ENCODE measurements at regions not wholly inside any gene's neighbourhood (a gene's known extent, or its start where the extent isn't known, plus 50 kb on each side); places are given as distances from the start of the nearest gene placed in this dataset.

DNA sequence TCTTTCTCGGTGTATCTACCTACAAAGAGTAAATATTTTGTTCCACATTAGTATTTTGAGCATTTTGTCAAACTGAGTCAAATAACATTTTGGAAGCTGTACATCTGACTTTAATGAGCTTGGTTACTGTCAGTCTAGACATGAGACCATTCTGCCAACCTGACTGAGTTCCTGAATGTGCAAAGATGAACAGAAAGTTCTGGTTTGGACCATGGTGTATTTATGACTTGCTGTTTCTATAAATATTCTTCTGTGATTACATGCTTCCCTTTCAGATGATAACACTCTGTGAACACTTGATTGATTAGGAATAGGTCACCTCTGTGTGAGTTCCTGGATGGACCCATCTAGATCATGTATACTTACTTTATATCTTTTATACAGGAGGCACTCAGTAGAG is 827.8 kb downstream of the VRK1 start:
- ChIA-PET POLR2A (no interaction called here), CTCF (no interaction called here)
- Mint-ChIP-seq H3K4me3 (no peak overlapping the region), H3K9me3 (peaks cover 2% of the 10 kb centered on the region), H3K36me3 (ENCODE audit: low read depth) (peaks cover 10% of the 10 kb centered on the region), H3K4me1 (peaks cover 18% of the 10 kb centered on the region), H3K27ac (no peak overlapping the region), H3K27me3 (peaks cover 2% of the 10 kb centered on the region)
- DNase-seq = no peak

DNA sequence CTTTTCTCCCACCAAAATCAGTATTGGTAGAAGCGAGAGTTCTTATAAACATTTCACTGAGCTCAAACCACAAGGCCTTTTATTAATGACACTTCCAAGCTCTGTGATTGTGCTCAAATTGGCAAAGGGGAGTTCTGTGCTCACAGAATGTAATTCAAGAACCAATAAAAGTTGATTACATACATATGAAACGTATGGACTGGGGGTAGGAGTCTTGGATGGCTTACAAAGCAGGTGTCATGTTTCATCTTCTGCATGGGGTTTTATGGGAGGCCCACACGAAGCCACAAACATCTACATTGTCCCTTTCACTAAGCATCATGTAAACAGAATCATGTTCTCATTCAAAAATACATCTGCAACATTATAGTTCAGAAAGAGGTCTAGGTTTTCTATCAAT is 828.3 kb downstream of the VRK1 start:
- CTCF ChIA-PET = no interaction called here
- no peak overlapping the region for H3K4me3 Mint-ChIP-seq
- DNase-seq = no peak

DNA sequence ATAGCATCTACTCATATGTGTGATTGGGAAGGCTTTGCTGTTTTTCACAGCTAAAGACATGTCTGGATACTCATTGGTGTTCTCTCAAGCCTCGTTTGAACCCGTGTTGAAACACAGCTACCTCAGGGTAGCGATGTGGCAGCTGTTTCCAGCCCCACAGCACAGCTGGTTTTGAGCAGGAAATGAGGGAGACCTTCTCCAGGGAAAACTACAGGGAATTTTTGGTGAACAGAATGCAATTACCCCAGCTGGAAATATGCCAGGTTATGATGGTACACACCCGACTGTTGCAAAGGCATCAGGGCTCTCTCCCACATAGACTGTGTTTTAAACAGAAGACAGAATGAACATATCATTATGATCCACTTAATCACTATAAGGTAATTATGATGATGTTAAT is 828.9 kb downstream of the VRK1 start:
- ChIA-PET POLR2A (interaction anchor here (0.8 kb wide), 1 partner anchor 23 kb away, joined by 4 read pairs; no protein-coding TSS in a partner anchor), CTCF (no interaction called here)
- DNase-seq = no peak
- Mint-ChIP-seq H3K27ac (no peak overlapping the region), H3K4me1 (peaks cover 7% of the 10 kb centered on the region), H3K4me3 (no peak overlapping the region), H3K27me3 (peaks cover 2% of the 10 kb centered on the region), H3K36me3 (ENCODE audit: low read depth) (peaks cover 9% of the 10 kb centered on the region), H3K9me3 (peaks cover 2% of the 10 kb centered on the region)

More for the DNA sequence above, 828.3 kb downstream of the VRK1 start:
- Mint-ChIP-seq H3K4me1 (peaks cover 13% of the 10 kb centered on the region), H3K36me3 (ENCODE audit: low read depth) (peaks cover 10% of the 10 kb centered on the region), H3K27me3 (peaks cover 2% of the 10 kb centered on the region), H3K27ac (no peak overlapping the region), H3K9me3 (peaks cover 2% of the 10 kb centered on the region)
- POLR2A ChIA-PET = interaction anchor here (0.8 kb wide), 1 partner anchor 22 kb away, joined by 4 read pairs; no protein-coding TSS in a partner anchor

DNA sequence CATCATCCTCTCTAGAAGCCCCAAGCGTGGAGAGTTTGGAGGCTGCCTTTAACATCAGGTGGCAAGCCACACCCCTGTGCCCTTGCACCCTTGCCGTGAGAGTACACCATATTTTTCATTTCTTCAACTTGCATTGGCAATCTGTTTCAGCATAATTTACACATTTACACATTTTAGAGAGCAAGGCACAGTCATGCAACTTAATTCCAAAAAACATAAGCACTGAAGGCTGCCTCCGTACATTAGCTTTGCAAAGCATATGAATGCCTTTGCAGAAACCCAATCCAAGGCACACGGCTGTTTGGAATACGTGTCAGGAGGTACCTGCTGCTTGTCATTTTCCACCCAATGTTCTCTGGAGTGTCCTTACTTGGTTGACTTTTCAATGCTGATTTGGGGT is 833.1 kb downstream of the VRK1 start:
- POLR2A ChIA-PET = no interaction called here
- DNase-seq = no peak
- CTCF ChIA-PET = no interaction called here
- Mint-ChIP-seq H3K36me3 (ENCODE audit: low read depth) (no peaks in the 10 kb centered on the region), H3K4me1 (peaks cover 16% of the 10 kb centered on the region), H3K4me3 (no peak overlapping the region), H3K27ac (no peak overlapping the region), H3K9me3 (no peaks in the 10 kb centered on the region), H3K27me3 (peaks cover 2% of the 10 kb centered on the region)

DNA sequence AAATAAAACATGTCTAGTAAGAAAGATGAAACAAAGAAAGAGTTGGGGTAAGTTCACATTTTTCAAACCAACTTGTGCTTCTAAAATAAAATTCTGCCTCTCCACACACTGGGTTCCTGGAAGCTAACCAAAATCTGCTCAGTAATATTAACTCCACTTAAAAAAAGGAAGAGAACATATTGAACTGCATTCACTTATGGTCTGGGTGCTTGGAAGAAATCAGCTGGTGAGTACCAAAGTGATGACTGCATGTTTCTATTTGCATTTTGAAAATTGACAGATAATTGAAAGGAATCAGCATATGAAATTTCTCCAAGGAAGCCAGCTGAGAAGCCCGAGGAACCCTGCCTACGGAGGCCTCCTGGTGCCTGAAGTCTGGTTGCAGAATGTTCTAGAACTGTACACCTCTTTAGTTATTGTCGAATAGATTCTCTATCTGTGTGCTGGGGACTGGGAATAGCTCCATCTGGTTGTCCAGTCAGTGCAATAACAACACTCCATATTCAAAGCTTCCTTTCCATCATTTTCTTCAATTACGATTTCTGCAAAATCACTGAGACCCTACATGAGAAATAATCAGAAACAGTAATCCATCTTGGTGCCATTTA is 836.1 kb downstream of the VRK1 start:
- H3K4me1 Mint-ChIP-seq = peaks cover 30% of the 10 kb centered on the region
- H3K9me3 Mint-ChIP-seq = no peaks in the 10 kb centered on the region
- POLR2A ChIA-PET = interaction anchor here (1.1 to 3.7 kb wide), 2 partner anchors 15 to 30 kb away, joined by 3 to 17 read pairs; no protein-coding TSS in a partner anchor
- no peak for DNase-seq
- CTCF ChIA-PET = interaction anchor here (1.3 kb wide), 1 partner anchor 14 kb away, joined by 3 read pairs; no protein-coding TSS in a partner anchor
- no peak overlapping the region for H3K27ac Mint-ChIP-seq
- H3K4me3 Mint-ChIP-seq = no peak overlapping the region
- H3K36me3 Mint-ChIP-seq (ENCODE audit: low read depth) = no peaks in the 10 kb centered on the region
- H3K27me3 Mint-ChIP-seq = peaks cover 2% of the 10 kb centered on the region

DNA sequence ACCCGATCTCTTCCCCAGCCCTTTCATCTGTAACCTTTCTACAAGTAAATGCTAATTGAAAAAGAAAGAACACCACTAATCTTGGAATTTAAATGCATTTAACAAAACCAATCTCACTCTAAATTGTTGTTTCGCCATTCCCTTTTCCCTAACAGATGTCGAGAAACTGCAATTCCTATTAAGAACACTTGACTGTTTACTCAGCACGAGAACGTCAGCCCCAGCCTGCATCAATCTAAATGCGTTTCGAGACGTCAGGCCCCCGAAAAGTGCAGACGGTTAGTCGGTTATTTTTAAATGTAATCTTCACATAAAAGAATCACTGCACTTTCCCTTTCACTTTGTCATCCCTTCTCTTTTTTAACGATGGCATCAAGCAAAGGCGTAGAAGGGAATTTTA is 837.6 kb downstream of the VRK1 start:
- H3K27ac Mint-ChIP-seq = peak overlapping the region; percentile 53
- H3K9me3 Mint-ChIP-seq = no peaks in the 10 kb centered on the region
- peaks cover 2% of the 10 kb centered on the region for H3K27me3 Mint-ChIP-seq
- peak; percentile 29 for DNase-seq
- no peaks in the 10 kb centered on the region for H3K36me3 Mint-ChIP-seq (ENCODE audit: low read depth)
- ChIA-PET CTCF (interaction anchor here (1.3 kb wide), 1 partner anchor 16 kb away, joined by 3 read pairs; no protein-coding TSS in a partner anchor), POLR2A (interaction anchor here (0.7 to 3.7 kb wide), 2 partner anchors 31 to 90 kb away, joined by 3 to 17 read pairs; no protein-coding TSS in a partner anchor)
- peaks cover 44% of the 10 kb centered on the region for H3K4me1 Mint-ChIP-seq
- peak overlapping the region; percentile 68 for H3K4me3 Mint-ChIP-seq

DNA sequence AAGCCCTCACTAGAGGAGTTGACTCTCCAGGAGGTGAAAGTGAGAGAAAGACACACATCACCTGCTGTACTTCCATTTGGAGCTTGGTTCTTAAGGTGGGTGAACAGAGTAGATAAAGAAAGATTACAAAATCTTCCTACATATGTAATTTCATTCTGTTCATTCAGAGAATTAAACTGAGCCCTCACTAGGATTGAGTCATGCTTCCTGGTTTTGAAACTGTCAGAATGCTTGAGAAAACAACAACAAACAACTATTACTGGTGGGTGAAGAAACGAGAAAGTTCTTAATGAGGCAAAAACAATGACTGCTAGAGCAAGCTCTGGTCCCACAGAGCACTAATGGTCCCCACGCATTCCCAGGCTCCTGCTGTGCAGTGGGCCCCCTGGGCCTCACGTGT is 841.7 kb downstream of the VRK1 start:
- DNase-seq = no peak
- ChIA-PET POLR2A (interaction anchor here (0.7 kb wide), 1 partner anchor 35 kb away, joined by 3 read pairs; no protein-coding TSS in a partner anchor), CTCF (interaction anchor here (1.2 kb wide), 1 partner anchor 35 kb away, joined by 5 read pairs; no protein-coding TSS in a partner anchor)
- Mint-ChIP-seq H3K27me3 (no peaks in the 10 kb centered on the region), H3K4me3 (no peak overlapping the region), H3K36me3 (ENCODE audit: low read depth) (peaks cover 2% of the 10 kb centered on the region), H3K9me3 (peaks cover 2% of the 10 kb centered on the region), H3K27ac (peak overlapping the region; percentile 69), H3K4me1 (peaks cover 47% of the 10 kb centered on the region)

DNA sequence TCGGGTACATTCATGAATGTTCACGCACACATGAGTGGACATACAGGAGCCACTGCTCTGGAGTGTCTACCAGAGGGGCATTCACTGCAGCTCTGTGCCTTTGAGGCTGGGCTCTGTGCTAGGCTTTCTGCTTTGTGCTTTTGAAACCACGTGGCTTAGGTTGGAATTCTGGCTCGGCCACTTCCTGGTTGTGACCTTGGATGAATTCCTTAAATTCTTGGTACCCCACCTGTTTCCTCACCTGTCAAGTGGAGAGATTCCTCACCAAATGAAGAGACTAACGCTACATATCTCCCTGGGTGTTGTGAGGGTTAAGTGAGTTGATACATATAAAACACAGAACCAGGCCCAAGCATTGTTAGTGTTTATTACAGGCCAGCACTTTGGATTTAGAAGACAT is 842.8 kb downstream of the VRK1 start:
- no peak overlapping the region for H3K4me3 Mint-ChIP-seq
- no peak for DNase-seq
- H3K9me3 Mint-ChIP-seq = peaks cover 2% of the 10 kb centered on the region
- H3K27me3 Mint-ChIP-seq = no peaks in the 10 kb centered on the region
- ChIA-PET CTCF (no interaction called here), POLR2A (no interaction called here)
- H3K27ac Mint-ChIP-seq = no peak overlapping the region
- peaks cover 37% of the 10 kb centered on the region for H3K4me1 Mint-ChIP-seq
- peaks cover 2% of the 10 kb centered on the region for H3K36me3 Mint-ChIP-seq (ENCODE audit: low read depth)

DNA sequence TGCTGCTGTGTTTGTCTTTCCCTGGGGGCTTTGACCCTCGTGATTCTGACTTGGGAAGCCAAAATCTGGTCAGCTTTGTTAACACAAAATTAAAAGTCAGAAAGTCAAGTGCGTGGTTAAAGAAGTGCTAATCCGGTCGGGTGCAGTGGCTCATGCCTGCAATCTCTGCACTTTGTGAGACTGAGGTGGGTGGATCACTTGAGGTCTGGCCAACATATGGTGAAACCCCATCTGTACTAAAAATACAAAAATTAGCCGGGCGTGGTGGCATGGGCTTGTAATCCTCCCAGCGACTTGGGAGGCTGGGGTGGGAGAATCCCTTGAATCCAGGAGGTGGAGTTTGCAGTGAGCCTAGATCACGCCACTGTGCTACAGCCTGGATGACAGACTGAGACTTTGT is 844.6 kb downstream of the VRK1 start:
- DNase-seq = no peak
- Mint-ChIP-seq H3K27me3 (no peaks in the 10 kb centered on the region), H3K4me3 (no peak overlapping the region), H3K9me3 (peaks cover 2% of the 10 kb centered on the region), H3K27ac (no peak overlapping the region), H3K36me3 (ENCODE audit: low read depth) (peaks cover 2% of the 10 kb centered on the region), H3K4me1 (peaks cover 34% of the 10 kb centered on the region)
- ChIA-PET CTCF (no interaction called here), POLR2A (interaction anchor here (1.0 kb wide), 1 partner anchor 23 kb away, joined by 3 read pairs; no protein-coding TSS in a partner anchor)

DNA sequence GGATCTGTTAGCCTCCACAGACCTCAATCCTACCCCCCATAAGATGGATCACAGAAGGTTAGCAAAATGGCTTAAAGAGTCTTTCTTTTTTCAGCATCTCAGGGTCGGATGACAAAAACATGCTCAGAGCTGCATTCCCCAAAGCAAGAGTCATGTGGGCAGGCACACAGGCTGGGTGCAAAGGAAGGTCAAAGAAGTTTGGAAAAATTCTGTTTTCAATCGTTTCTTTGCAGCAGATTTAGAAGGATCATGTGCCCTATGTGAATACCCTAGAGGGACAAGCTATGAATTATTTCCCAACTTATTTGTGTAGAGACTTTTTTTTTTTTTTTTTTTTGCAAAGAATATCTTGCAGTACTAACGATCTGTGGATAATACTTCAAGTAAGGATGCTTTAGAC is 845.4 kb downstream of the VRK1 start:
- no peak overlapping the region for H3K4me3 Mint-ChIP-seq
- H3K27ac Mint-ChIP-seq = no peak overlapping the region
- ChIA-PET POLR2A (no interaction called here), CTCF (interaction anchor here (0.7 kb wide), 1 partner anchor 230 kb away, joined by 3 read pairs; no protein-coding TSS in a partner anchor)
- H3K9me3 Mint-ChIP-seq = peaks cover 2% of the 10 kb centered on the region
- peaks cover 26% of the 10 kb centered on the region for H3K4me1 Mint-ChIP-seq
- H3K36me3 Mint-ChIP-seq (ENCODE audit: low read depth) = peaks cover 2% of the 10 kb centered on the region
- H3K27me3 Mint-ChIP-seq = no peaks in the 10 kb centered on the region
- no peak for DNase-seq

DNA sequence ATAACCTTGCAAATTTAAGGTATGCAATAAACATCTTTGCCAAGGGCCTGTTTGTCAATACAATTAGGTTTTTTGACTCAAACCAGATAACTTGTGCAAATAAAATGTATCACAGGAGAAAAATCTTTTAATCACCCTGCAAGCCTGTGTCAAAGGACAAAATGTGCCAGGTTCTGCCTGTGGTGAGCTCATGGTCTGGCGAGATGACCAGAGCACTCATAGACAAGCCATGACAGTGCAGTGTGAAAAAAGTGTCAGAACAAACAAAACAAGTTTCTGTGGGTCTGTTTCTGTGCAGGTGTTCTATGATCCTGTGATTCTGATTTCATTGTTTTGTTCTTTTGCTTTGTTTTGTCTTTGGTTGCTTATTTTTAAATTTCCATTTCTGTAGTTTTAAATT is 847.2 kb downstream of the VRK1 start:
- ChIA-PET POLR2A (no interaction called here), CTCF (no interaction called here)
- no peaks in the 10 kb centered on the region for H3K27me3 Mint-ChIP-seq
- no peak for DNase-seq
- no peak overlapping the region for H3K4me3 Mint-ChIP-seq
- peaks cover 2% of the 10 kb centered on the region for H3K9me3 Mint-ChIP-seq
- peaks cover 10% of the 10 kb centered on the region for H3K4me1 Mint-ChIP-seq
- H3K36me3 Mint-ChIP-seq (ENCODE audit: low read depth) = peaks cover 2% of the 10 kb centered on the region
- no peak overlapping the region for H3K27ac Mint-ChIP-seq

DNA sequence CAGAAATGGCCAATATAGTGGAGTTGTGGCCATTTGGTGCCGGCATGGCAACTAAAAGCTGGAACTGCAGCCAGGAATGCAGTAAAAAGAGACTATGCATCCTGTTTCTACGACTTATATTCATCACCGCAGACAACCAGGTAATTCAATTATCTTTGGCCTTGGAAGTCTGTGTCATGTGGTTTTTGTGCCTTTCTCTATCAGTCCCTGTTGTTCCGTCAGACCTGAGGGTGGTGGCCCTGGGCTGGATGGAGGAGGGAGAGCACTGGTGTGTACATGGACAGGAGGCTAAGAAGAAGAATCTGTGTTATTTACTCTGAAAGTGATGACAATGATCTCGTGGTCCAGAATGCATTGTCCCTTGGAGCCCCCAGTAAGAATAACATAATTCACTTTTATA is 852.6 kb downstream of the VRK1 start:
- POLR2A ChIA-PET = no interaction called here
- H3K4me3 Mint-ChIP-seq = no peak overlapping the region
- no peak overlapping the region for H3K27ac Mint-ChIP-seq

DNA sequence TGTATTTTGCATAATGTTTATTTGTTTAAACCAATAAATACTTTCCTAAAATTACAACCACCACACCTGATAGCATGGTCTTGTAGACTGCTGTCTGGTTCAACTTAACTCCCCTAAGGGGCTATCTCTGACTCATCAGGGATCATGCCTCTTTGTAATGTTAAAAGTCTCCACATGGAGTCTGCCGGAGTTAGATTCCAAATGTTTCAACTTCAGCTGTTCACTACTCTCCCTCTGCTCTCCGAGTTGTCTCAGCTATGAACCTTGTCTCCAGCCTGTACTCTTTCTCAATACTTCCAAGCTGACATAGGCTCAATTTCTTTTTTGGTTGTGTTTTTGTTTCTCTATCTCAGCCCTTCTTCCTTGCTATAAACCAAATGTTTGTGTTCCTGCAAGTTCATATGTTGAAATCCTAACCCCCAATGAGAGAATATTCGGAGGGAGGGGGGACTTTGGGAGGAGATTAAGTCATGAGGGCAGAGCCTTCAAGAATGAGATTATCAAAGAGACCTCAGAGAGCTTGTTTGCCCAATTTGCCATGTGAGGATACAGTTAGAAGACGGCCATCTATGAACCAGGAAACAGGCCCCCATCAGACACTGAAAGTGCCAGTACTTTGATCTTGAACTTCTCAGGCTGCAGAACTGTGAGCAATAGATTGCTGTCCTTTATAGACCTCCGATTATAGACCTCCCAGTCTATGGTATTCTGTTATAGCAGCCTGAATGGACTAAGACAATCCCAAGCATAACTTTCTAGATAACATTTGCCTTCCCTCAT is 858.2 kb downstream of the VRK1 start:
- Mint-ChIP-seq H3K4me3 (no peak overlapping the region), H3K36me3 (ENCODE audit: low read depth) (no peaks in the 10 kb centered on the region), H3K27me3 (no peaks in the 10 kb centered on the region), H3K4me1 (no peaks in the 10 kb centered on the region), H3K9me3 (no peaks in the 10 kb centered on the region), H3K27ac (no peak overlapping the region)
- CTCF ChIA-PET = no interaction called here
- DNase-seq = no peak
- POLR2A ChIA-PET = no interaction called here

More for the DNA sequence above, 852.6 kb downstream of the VRK1 start:
- no peaks in the 10 kb centered on the region for H3K9me3 Mint-ChIP-seq
- CTCF ChIA-PET = no interaction called here
- H3K36me3 Mint-ChIP-seq (ENCODE audit: low read depth) = no peaks in the 10 kb centered on the region
- H3K27me3 Mint-ChIP-seq = no peaks in the 10 kb centered on the region
- no peak for DNase-seq
- no peaks in the 10 kb centered on the region for H3K4me1 Mint-ChIP-seq
